ENCODE measurements at regions not wholly inside any gene's neighbourhood (a gene's known extent, or its start where the extent isn't known, plus 50 kb on each side); places are given as distances from the start of the nearest gene placed in this dataset.

DNA sequence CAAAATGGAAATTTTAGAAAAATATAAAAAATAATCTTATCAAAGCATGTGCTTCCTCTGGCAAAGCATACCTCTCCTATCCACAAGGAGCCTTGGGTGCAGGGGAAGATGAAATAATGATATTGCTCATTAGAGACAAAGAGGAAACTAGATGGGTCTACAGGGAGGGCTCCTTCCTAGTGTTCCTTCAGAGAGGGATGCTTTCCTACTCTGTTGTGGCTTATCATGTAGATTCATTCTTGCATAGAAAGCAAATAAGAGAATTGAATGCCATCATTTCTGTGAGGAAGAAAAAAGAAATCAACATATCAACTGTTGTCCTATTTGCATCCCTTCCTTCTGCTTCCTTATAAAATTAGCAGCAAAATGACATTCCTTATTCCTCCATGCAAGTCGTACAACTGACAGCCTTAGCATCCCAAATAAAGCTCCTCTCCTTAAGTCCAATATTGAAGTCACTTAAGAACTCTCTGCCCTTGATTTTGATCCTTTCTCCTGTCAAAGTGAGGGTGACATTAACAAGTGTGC, 543.9 kb upstream of the PLXNA2 start:
- TF ChIP-seq SIN3A (IDR thresholded peaks at IDR 0.05; ENCODE audit: borderline replicate concordance, insufficient read depth, low read length) (no peak), FOXP2 (optimal IDR thresholded peaks at IDR 0.05; ENCODE audit: borderline replicate concordance, extremely low read depth, extremely low read length, insufficient read depth) (no peak), TAF1 (IDR thresholded peaks at IDR 0.05; ENCODE audit: borderline replicate concordance, insufficient read depth, low read length) (no peak), POLR2AphosphoS5 (IDR thresholded peaks at IDR 0.05; ENCODE audit: low read depth, low read length) (no peak)
- TF ChIP-seq, protein P1, sequence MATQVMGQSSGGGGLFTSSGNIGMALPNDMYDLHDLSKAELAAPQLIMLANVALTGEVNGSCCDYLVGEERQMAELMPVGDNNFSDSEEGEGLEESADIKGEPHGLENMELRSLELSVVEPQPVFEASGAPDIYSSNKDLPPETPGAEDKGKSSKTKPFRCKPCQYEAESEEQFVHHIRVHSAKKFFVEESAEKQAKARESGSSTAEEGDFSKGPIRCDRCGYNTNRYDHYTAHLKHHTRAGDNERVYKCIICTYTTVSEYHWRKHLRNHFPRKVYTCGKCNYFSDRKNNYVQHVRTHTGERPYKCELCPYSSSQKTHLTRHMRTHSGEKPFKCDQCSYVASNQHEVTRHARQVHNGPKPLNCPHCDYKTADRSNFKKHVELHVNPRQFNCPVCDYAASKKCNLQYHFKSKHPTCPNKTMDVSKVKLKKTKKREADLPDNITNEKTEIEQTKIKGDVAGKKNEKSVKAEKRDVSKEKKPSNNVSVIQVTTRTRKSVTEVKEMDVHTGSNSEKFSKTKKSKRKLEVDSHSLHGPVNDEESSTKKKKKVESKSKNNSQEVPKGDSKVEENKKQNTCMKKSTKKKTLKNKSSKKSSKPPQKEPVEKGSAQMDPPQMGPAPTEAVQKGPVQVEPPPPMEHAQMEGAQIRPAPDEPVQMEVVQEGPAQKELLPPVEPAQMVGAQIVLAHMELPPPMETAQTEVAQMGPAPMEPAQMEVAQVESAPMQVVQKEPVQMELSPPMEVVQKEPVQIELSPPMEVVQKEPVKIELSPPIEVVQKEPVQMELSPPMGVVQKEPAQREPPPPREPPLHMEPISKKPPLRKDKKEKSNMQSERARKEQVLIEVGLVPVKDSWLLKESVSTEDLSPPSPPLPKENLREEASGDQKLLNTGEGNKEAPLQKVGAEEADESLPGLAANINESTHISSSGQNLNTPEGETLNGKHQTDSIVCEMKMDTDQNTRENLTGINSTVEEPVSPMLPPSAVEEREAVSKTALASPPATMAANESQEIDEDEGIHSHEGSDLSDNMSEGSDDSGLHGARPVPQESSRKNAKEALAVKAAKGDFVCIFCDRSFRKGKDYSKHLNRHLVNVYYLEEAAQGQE (IDR thresholded peaks at IDR 0.05; ENCODE audit: insufficient read depth in 1 of 2, low read depth in 2 of 2, low read length in 2 of 2): no peak

DNA sequence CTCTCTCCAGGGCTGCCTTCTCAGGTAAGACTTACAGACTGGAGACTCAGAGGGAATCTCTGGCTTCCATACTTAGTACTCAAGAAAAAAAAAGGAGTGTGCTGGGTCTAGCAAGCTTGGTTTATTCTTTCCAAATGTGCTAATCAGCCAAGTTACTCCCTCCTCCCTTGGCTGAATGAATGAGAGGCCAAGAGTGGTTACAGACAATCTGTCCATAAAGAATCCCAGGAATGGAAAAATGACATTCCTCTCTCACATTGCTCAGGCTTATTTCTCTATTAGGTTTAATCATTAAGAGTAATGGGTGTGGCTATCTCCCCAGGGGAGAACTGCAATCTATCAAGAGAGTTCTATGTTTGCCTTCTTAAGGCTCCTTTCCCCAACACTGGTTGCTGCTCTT, 547.3 kb upstream of the PLXNA2 start:
- TF ChIP-seq TAF1 (IDR thresholded peaks at IDR 0.05; ENCODE audit: borderline replicate concordance, insufficient read depth, low read length) (no peak), SIN3A (IDR thresholded peaks at IDR 0.05; ENCODE audit: borderline replicate concordance, insufficient read depth, low read length) (no peak), POLR2AphosphoS5 (IDR thresholded peaks at IDR 0.05; ENCODE audit: low read depth, low read length) (no peak), FOXP2 (optimal IDR thresholded peaks at IDR 0.05; ENCODE audit: borderline replicate concordance, extremely low read depth, extremely low read length, insufficient read depth) (no peak)
- TF ChIP-seq, protein P1 (IDR thresholded peaks at IDR 0.05; ENCODE audit: insufficient read depth in 1 of 2, low read depth in 2 of 2, low read length in 2 of 2): no peak

DNA sequence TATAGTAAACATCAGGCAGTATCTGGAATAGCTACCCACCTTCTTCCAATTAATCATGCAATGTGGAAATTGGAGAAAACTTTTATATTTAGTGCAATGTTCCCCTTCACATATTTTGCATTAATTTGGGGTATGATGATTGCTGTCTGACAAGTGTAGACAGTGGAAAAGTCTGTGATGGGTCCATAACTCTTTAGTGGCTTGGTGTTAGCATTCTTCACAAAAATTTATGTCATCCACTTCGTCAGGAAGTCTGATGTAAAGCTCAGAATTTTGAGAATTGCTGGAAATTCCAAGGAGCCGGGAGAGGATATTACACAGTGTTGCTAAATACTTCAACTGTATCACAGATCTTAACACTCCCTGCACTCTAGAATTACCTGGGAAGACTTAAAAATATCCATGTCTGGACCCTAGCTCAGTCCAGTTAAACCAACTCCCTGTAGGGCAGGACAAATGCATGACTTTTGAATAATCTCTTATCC, 549.7 kb upstream of the PLXNA2 start:
- TF ChIP-seq, protein P1 (IDR thresholded peaks at IDR 0.05; ENCODE audit: insufficient read depth in 1 of 2, low read depth in 2 of 2, low read length in 2 of 2): no peak
- no peak for TF ChIP-seq TAF1 (IDR thresholded peaks at IDR 0.05; ENCODE audit: borderline replicate concordance, insufficient read depth, low read length)
- no peak for TF ChIP-seq POLR2AphosphoS5 (IDR thresholded peaks at IDR 0.05; ENCODE audit: low read depth, low read length)
- TF ChIP-seq SIN3A (IDR thresholded peaks at IDR 0.05; ENCODE audit: borderline replicate concordance, insufficient read depth, low read length): no peak
- no peak for TF ChIP-seq FOXP2 (optimal IDR thresholded peaks at IDR 0.05; ENCODE audit: borderline replicate concordance, extremely low read depth, extremely low read length, insufficient read depth)

DNA sequence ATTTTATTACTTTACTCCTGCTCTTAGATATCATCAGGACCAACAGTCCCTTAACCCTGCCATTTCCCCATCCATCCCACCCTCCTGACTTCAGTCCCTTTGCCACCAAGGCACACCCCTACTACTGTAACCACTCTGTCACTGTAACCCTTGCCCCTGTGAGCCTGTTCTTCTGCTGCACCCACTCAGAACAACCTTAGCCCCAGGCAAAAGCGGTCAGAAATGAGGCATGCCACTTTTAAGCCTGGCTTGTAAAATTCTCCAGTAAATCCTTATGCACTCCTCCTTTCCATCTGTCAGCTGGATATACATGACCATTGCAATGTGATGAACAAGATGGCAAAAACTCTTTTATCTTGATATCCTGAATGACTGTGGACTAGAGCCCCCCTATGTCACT, 555.0 kb upstream of the PLXNA2 start:
- no peak for TF ChIP-seq POLR2AphosphoS5 (IDR thresholded peaks at IDR 0.05; ENCODE audit: low read depth, low read length)

DNA sequence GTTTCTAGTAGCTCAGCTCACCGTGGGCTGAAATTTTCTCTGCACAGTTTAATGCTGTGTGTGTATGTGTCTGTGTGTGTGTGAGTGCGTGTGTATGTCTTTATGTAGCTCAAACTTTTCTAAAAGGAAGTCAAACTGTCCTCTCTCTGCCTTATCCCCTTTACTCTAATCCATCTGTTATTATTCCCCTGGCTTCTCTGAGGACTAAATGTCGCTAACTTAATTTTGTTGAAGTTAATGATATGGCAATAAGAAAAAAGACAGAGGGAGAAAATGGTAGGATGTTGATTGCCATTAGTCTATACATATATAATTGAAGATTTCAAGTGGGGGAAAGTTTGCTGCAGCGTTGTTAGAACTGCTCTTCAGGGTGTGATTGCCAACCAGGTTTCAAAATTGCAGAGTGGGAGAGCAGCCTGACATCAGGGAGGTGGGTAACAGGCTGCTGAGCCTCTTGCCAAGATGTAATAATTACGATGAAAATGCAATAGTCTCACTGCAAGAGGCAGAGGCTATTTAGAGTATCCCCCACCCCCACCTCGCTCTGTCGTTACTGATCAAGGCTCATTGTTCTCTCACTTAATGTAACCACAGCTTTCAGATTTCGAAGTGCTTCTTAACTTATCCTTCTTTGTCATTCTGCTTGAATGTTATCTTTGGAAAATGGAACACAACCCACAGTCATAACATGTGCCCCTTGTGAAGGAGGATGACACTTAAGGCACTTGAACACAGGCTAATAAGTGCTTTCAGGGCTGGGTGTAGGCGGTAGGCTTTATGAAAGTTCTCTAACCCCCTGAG, 559.0 kb upstream of the PLXNA2 start:
- TF ChIP-seq, protein P1 (IDR thresholded peaks at IDR 0.05; ENCODE audit: insufficient read depth in 1 of 2, low read depth in 2 of 2, low read length in 2 of 2): no peak
- TF ChIP-seq TAF1 (IDR thresholded peaks at IDR 0.05; ENCODE audit: borderline replicate concordance, insufficient read depth, low read length) (no peak), SIN3A (IDR thresholded peaks at IDR 0.05; ENCODE audit: borderline replicate concordance, insufficient read depth, low read length) (no peak)

Measured in PFSK-1 (cell line).